Fibroblast of lung (primary cell): ENCODE measurements at regions not wholly inside any gene's neighbourhood (a gene's known extent, or its start where the extent isn't known, plus 50 kb on each side); places are given as distances from the start of the nearest gene placed in this dataset.

Experiments
- EZH2 ChIP-seq: IDR thresholded peaks from 2 replicates; pipeline ENCODE4 v1.5.1; 2012; ENCODE audit warnings: low read length, control low read depth, mild to moderate bottlenecking; ENCODE audit errors: missing control alignments
- TF ChIP-seq, protein P1 (sequence below), 2 donors: IDR thresholded peaks in 1 of 2; conservative IDR thresholded peaks in 1 of 2; 1 replicate in 1 of 2; 2 replicates in 1 of 2; pipeline ENCODE4 v1.5.1; 2011 to 2012; ENCODE audit warnings: low read length in 2 of 2, control low read depth in 1 of 2, inconsistent platforms in 1 of 2, low read depth in 1 of 2, mild to moderate bottlenecking in 1 of 2

DNA sequence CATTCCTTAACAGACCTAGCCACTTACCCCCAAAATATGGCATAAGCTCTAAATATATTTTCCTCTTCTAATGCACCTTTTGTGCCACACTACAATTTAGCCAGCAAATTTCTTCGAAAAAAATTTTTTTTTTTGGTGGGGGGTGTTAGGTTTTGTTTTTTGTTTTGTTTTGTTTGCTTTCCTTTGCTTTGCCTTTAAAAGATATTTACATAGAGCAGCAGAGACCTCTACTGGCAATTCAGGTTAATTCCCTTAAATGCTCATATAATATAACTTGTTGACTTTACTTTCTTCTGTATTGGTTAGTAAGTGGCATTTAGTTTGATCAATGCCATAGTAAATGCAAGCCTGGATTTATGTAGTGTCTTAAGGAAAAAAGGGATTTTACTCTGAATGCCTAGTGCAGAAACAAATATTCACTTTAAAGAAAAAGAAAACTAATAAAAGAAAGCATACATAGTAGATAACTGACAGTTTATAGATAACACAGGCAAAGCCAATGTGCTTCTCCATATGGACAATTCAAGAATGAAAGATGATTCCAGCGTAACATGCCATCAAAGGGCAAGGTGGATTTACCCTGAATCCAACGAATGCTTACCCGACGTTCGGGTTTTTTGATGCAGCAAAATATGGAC lies 1250.6 kb downstream of the GATA3 start:
- TF ChIP-seq, protein P1, sequence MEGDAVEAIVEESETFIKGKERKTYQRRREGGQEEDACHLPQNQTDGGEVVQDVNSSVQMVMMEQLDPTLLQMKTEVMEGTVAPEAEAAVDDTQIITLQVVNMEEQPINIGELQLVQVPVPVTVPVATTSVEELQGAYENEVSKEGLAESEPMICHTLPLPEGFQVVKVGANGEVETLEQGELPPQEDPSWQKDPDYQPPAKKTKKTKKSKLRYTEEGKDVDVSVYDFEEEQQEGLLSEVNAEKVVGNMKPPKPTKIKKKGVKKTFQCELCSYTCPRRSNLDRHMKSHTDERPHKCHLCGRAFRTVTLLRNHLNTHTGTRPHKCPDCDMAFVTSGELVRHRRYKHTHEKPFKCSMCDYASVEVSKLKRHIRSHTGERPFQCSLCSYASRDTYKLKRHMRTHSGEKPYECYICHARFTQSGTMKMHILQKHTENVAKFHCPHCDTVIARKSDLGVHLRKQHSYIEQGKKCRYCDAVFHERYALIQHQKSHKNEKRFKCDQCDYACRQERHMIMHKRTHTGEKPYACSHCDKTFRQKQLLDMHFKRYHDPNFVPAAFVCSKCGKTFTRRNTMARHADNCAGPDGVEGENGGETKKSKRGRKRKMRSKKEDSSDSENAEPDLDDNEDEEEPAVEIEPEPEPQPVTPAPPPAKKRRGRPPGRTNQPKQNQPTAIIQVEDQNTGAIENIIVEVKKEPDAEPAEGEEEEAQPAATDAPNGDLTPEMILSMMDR (conservative IDR thresholded peaks at IDR 0.05 in 1 of 2, IDR thresholded peaks at IDR 0.05 in 1 of 2; ENCODE audit: low read depth in 1 of 2, low read length in 2 of 2) = peak; percentile 22 to 41
- no peak for TF ChIP-seq EZH2
